SK-N-MC (cell line): ENCODE measurements at regions not wholly inside any gene's neighbourhood (a gene's known extent, or its start where the extent isn't known, plus 50 kb on each side); places are given as distances from the start of the nearest gene placed in this dataset.

Experiments used
- EZH2 ChIP-seq: fragments of 200-600 bp; sonication (generic); IDR thresholded peaks from one replicate; pipeline ENCODE4 v1.6.1; 2017; ENCODE audit warnings: antibody characterized with exemption
- POLR2AphosphoS5 ChIP-seq: IDR thresholded peaks from 2 replicates; pipeline ENCODE4 v1.6.1; 2012; ENCODE audit warnings: mild to moderate bottlenecking, low read depth, low read length, borderline replicate concordance

- TF ChIP-seq EZH2 (no peak), POLR2AphosphoS5 (no peak)
These were observed 713.9 kb upstream of the USP15 start for GRCh38 chr12:61546296-61546695.
